ENCODE measurements at regions not wholly inside any gene's neighbourhood (a gene's known extent, or its start where the extent isn't known, plus 50 kb on each side); places are given as distances from the start of the nearest gene placed in this dataset.

GRCh38 chr4:138677212-138677611 lies 338.4 kb upstream of the NOCT start:
- H3K79me2 ChIP-seq (ENCODE audit: control insufficient read depth, low read length): no peaks in the 10 kb centered on the region
- no peak overlapping the region for H3K27ac ChIP-seq (ENCODE audit: low read depth, low read length)
- no peaks in the 10 kb centered on the region for H3K9me3 ChIP-seq (ENCODE audit: control insufficient read depth, insufficient read depth, low read length)
- no peaks in the 10 kb centered on the region for H3F3A ChIP-seq (ENCODE audit: control insufficient read depth, insufficient read depth)
- H4K20me1 ChIP-seq (ENCODE audit: control insufficient read depth, insufficient read depth, low read depth, low read length): no peaks in the 10 kb centered on the region
- no peaks in the 10 kb centered on the region for H3K9me2 ChIP-seq (replicated peaks; ENCODE audit: control insufficient read depth, low read length)
- peaks cover 3% of the 10 kb centered on the region; the same call in 1 of the 2 replicates for H3K27me3 ChIP-seq (ENCODE audit: control insufficient read depth, low read length)
- no peak for TF ChIP-seq EZH2phosphoT487 (IDR thresholded peaks at IDR 0.05; ENCODE audit: borderline replicate concordance, low read length)
- no peak for TF ChIP-seq CTCF (IDR thresholded peaks at IDR 0.05; ENCODE audit: low read depth, low read length, poor library complexity, severe bottlenecking)
- H3K36me3 ChIP-seq (ENCODE audit: control insufficient read depth, low read length): no peaks in the 10 kb centered on the region
- no peak overlapping the region for H3K4me2 ChIP-seq (ENCODE audit: low read length)
- H3K4me1 ChIP-seq (ENCODE audit: control insufficient read depth, low read length): no peaks in the 10 kb centered on the region
- no peak overlapping the region for H3K4me3 ChIP-seq (ENCODE audit: low read length)

GRCh38 chr4:138675685-138676084 lies 339.9 kb upstream of the NOCT start:
- H4K20me1 ChIP-seq (ENCODE audit: control insufficient read depth, insufficient read depth, low read depth, low read length): no peaks in the 10 kb centered on the region
- H3K79me2 ChIP-seq (ENCODE audit: control insufficient read depth, low read length): no peaks in the 10 kb centered on the region
- no peaks in the 10 kb centered on the region for H3K4me1 ChIP-seq (ENCODE audit: control insufficient read depth, low read length)
- no peak overlapping the region for H3K27ac ChIP-seq (ENCODE audit: low read depth, low read length)
- no peak for TF ChIP-seq EZH2phosphoT487 (IDR thresholded peaks at IDR 0.05; ENCODE audit: borderline replicate concordance, low read length)
- TF ChIP-seq CTCF (IDR thresholded peaks at IDR 0.05; ENCODE audit: low read depth, low read length, poor library complexity, severe bottlenecking): no peak
- no peaks in the 10 kb centered on the region for H3K9me2 ChIP-seq (replicated peaks; ENCODE audit: control insufficient read depth, low read length)
- H3K4me2 ChIP-seq (ENCODE audit: low read length): no peak overlapping the region
- H3K36me3 ChIP-seq (ENCODE audit: control insufficient read depth, low read length): no peaks in the 10 kb centered on the region
- H3K4me3 ChIP-seq (ENCODE audit: low read length): no peak overlapping the region
- H3K27me3 ChIP-seq (ENCODE audit: control insufficient read depth, low read length): peaks cover 3% of the 10 kb centered on the region; the same call in 1 of the 2 replicates
- H3K9me3 ChIP-seq (ENCODE audit: control insufficient read depth, insufficient read depth, low read length): no peaks in the 10 kb centered on the region
- no peaks in the 10 kb centered on the region for H3F3A ChIP-seq (ENCODE audit: control insufficient read depth, insufficient read depth)

- no peak overlapping the region for H3K27ac ChIP-seq (ENCODE audit: low read depth, low read length)
- H3K79me2 ChIP-seq (ENCODE audit: control insufficient read depth, low read length): no peaks in the 10 kb centered on the region
- no peak overlapping the region for H3K4me3 ChIP-seq (ENCODE audit: low read length)
- H3K9me2 ChIP-seq (replicated peaks; ENCODE audit: control insufficient read depth, low read length): no peaks in the 10 kb centered on the region
- H3K36me3 ChIP-seq (ENCODE audit: control insufficient read depth, low read length): no peaks in the 10 kb centered on the region
- H3F3A ChIP-seq (ENCODE audit: control insufficient read depth, insufficient read depth): no peaks in the 10 kb centered on the region
- no peak overlapping the region for H3K4me2 ChIP-seq (ENCODE audit: low read length)
- no peaks in the 10 kb centered on the region for H3K9me3 ChIP-seq (ENCODE audit: control insufficient read depth, insufficient read depth, low read length)
- H3K4me1 ChIP-seq (ENCODE audit: control insufficient read depth, low read length): no peaks in the 10 kb centered on the region
- H4K20me1 ChIP-seq (ENCODE audit: control insufficient read depth, insufficient read depth, low read depth, low read length): no peaks in the 10 kb centered on the region
- peaks cover 3% of the 10 kb centered on the region; the same call in 1 of the 2 replicates for H3K27me3 ChIP-seq (ENCODE audit: control insufficient read depth, low read length)
- TF ChIP-seq CTCF (IDR thresholded peaks at IDR 0.05; ENCODE audit: low read depth, low read length, poor library complexity, severe bottlenecking) (no peak), EZH2phosphoT487 (IDR thresholded peaks at IDR 0.05; ENCODE audit: borderline replicate concordance, low read length) (no peak)
These were observed 341.4 kb upstream of the NOCT start for GRCh38 chr4:138674209-138674608.

Measured in DOHH2 (cell line).